ENCODE measurements at regions not wholly inside any gene's neighbourhood (a gene's known extent, or its start where the extent isn't known, plus 50 kb on each side); places are given as distances from the start of the nearest gene placed in this dataset.

GRCh38 chr1:14529475-14529874, 69.0 kb upstream of the KAZN start:
- TF ChIP-seq, protein P1, sequence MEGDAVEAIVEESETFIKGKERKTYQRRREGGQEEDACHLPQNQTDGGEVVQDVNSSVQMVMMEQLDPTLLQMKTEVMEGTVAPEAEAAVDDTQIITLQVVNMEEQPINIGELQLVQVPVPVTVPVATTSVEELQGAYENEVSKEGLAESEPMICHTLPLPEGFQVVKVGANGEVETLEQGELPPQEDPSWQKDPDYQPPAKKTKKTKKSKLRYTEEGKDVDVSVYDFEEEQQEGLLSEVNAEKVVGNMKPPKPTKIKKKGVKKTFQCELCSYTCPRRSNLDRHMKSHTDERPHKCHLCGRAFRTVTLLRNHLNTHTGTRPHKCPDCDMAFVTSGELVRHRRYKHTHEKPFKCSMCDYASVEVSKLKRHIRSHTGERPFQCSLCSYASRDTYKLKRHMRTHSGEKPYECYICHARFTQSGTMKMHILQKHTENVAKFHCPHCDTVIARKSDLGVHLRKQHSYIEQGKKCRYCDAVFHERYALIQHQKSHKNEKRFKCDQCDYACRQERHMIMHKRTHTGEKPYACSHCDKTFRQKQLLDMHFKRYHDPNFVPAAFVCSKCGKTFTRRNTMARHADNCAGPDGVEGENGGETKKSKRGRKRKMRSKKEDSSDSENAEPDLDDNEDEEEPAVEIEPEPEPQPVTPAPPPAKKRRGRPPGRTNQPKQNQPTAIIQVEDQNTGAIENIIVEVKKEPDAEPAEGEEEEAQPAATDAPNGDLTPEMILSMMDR (IDR thresholded peaks at IDR 0.05; ENCODE audit: insufficient read depth, low read length, poor library complexity, severe bottlenecking) = no peak

DNA sequence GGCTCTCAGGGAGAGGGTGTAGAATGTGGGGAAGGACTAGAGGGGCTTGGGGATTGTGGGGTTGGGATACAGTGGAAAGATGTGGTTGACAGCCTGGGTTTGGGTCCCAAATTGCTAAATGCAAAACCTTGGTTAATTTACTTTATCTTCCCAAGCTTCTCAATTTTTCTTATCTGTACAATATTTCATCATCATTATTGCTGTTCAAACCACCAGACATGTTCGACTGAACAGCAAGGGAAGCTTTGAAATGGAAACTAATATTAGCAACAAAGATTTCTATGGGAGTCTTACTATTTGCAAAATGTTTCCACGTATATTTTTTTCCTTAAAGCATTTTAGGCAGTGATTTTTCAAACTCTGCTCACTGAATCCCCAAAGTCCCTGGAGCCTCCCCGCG, 67.0 kb upstream of the KAZN start:
- no peak for DNase-seq (ENCODE audit: extremely low read depth, insufficient read length)
- Histone ChIP-seq H3K36me3 (ENCODE audit: control insufficient read depth, insufficient read depth, low read length) (no peaks in the 10 kb centered on the region), H3K27me3 (replicated peaks; ENCODE audit: control insufficient read depth, insufficient read depth, low read length) (no peaks in the 10 kb centered on the region), H3K4me3 (replicated peaks; ENCODE audit: low read depth, low read length) (no peak overlapping the region)
- TF ChIP-seq, protein P1 (IDR thresholded peaks at IDR 0.05; ENCODE audit: insufficient read depth, low read length, poor library complexity, severe bottlenecking) = no peak

More at GRCh38 chr1:14529475-14529874, 69.0 kb upstream of the KAZN start:
- DNase-seq (ENCODE audit: extremely low read depth, insufficient read length) = no peak
- no peaks in the 10 kb centered on the region for H3K27me3 ChIP-seq (replicated peaks; ENCODE audit: control insufficient read depth, insufficient read depth, low read length)
- H3K36me3 ChIP-seq (ENCODE audit: control insufficient read depth, insufficient read depth, low read length) = no peaks in the 10 kb centered on the region
- H3K4me3 ChIP-seq (replicated peaks; ENCODE audit: low read depth, low read length) = no peak overlapping the region

DNA sequence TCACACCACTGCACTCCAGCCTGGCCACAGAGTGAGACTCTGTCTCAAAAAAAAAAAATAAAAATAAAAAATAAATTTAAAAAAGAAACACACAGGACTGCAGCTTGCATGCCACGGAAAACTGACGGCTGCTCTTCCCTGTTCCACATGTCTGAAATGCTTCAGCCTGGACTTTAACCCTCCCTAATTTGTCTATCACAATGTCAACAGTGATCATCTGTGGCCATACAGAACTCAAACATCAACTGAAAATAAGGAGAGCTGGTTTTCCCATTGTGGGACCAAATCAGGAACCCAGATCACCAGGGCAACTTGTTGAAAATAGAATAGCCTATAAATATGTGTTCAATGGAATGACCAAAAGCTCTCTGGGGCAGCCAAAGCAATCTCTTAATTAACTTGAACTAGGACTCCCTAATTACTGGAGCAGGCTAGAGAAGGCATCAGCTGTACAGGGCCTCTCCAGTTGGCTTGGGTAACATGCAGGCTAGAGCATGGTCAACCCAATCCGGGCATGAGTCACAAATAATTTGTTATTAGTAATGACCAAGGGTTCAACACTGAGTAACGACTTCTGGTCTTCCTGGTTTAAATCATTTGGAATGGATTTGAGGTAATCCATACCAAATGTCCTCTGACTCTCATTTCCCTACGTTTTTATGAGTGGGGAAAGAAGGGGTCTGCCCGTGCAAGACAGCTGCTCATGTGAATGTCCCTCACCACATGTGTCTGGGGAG, 62.7 kb upstream of the KAZN start:
- DNase-seq (ENCODE audit: extremely low read depth, insufficient read length) = no peak
- H3K27me3 ChIP-seq (replicated peaks; ENCODE audit: control insufficient read depth, insufficient read depth, low read length) = no peaks in the 10 kb centered on the region
- no peaks in the 10 kb centered on the region for H3K36me3 ChIP-seq (ENCODE audit: control insufficient read depth, insufficient read depth, low read length)
- TF ChIP-seq, protein P1 (IDR thresholded peaks at IDR 0.05; ENCODE audit: insufficient read depth, low read length, poor library complexity, severe bottlenecking) = no peak
- H3K4me3 ChIP-seq (replicated peaks; ENCODE audit: low read depth, low read length) = no peak overlapping the region

- H3K36me3 ChIP-seq (ENCODE audit: control insufficient read depth, insufficient read depth, low read length) = no peaks in the 10 kb centered on the region
- no peaks in the 10 kb centered on the region for H3K27me3 ChIP-seq (replicated peaks; ENCODE audit: control insufficient read depth, insufficient read depth, low read length)
- no peak for DNase-seq (ENCODE audit: extremely low read depth, insufficient read length)
- H3K4me3 ChIP-seq (replicated peaks; ENCODE audit: low read depth, low read length) = no peak overlapping the region
- TF ChIP-seq, protein P1 (IDR thresholded peaks at IDR 0.05; ENCODE audit: insufficient read depth, low read length, poor library complexity, severe bottlenecking) = peak; percentile 22
These were observed 60.1 kb upstream of the KAZN start for GRCh38 chr1:14538335-14538734.

DNA sequence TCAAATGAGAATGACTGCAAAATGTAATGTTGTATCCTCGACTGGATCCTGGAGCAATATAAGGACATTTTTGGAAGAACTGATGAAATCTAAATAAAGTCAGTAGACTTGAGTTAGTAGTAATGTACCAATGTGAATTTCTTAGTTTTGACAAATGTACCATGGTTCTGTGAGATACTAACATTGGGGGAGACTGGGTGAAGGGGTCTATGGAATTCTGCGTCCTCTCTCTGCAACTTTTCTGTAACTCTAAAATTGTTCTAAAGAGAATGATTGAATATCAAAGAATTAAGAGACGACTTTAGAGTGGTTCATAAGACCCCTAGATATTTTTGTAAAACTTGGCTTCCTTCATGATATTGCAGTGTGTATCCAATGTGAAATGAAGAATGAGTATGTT, 59.2 kb upstream of the KAZN start:
- DNase-seq (ENCODE audit: extremely low read depth, insufficient read length) = no peak
- TF ChIP-seq, protein P1 (IDR thresholded peaks at IDR 0.05; ENCODE audit: insufficient read depth, low read length, poor library complexity, severe bottlenecking) = no peak
- no peaks in the 10 kb centered on the region for H3K36me3 ChIP-seq (ENCODE audit: control insufficient read depth, insufficient read depth, low read length)

More for the DNA sequence above, 59.2 kb upstream of the KAZN start:
- Histone ChIP-seq H3K4me3 (replicated peaks; ENCODE audit: low read depth, low read length) (no peak overlapping the region), H3K27me3 (replicated peaks; ENCODE audit: control insufficient read depth, insufficient read depth, low read length) (no peaks in the 10 kb centered on the region)
